ENCODE measurements at regions not wholly inside any gene's neighbourhood (a gene's known extent, or its start where the extent isn't known, plus 50 kb on each side); places are given as distances from the start of the nearest gene placed in this dataset.

- peak; percentile 74 for DNase-seq
These were observed 175.1 kb upstream of the JAG1 start for GRCh38 chr20:10848810-10849370.

GRCh38 chr20:10853176-10853575, 179.4 kb upstream of the JAG1 start:
- peak; percentile 42 for DNase-seq
- in situ Hi-C loops (cut with HindIII; ENCODE audit: low pct_ligation_motif_present, low pct_unique_long_range_greater_than_20kb, low sequenced_read_pairs) = no loop called here

More at GRCh38 chr20:10848810-10849370, 175.1 kb upstream of the JAG1 start:
- in situ Hi-C loops (cut with HindIII; ENCODE audit: low pct_ligation_motif_present, low pct_unique_long_range_greater_than_20kb, low sequenced_read_pairs) = no loop called here

DNA sequence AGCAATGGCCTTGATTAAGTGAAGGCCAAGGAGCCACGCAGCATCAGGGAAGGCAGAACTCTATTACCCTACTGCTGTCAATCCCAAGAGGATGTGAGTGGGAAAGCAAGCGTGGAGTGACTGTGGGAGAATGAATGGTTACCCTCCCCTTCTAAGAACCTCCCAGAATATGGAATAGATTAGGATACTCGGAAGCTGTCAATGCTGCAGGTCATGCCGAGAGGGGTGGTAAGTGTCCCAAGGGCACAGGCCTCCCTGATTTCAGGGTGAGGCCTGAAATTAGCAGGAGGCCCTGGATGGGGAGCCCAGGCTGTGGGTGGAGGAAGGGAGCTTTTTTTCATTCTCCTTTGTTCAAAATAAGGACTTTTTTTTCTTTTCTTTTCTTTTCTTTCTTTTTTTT, 179.9 kb upstream of the JAG1 start:
- in situ Hi-C loops (cut with HindIII; ENCODE audit: low pct_ligation_motif_present, low pct_unique_long_range_greater_than_20kb, low sequenced_read_pairs) = no loop called here
- DNase-seq = no peak

GRCh38 chr20:10854976-10855375, 181.2 kb upstream of the JAG1 start:
- in situ Hi-C loops (cut with HindIII; ENCODE audit: low pct_ligation_motif_present, low pct_unique_long_range_greater_than_20kb, low sequenced_read_pairs) = no loop called here
- DNase-seq = no peak

DNA sequence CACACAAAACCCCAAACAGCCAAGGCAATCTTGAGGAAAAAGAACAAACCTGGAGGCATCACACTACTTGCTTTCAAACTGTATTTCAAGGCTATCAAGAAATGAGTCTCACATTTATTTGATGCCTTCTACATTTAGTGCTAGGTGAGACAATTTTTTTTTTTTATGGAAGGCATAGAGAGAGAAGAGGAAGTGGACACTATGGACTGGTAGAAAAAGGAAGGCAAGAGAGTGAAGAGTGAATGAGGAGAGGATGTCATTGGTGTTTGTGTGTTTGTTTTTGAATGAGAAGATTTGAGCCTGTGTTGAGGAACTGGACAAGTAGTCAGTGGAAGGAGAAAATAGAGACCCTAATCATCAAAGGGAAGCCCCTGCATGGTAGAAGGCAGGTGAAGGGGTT, 182.0 kb upstream of the JAG1 start:
- in situ Hi-C loops (cut with HindIII; ENCODE audit: low pct_ligation_motif_present, low pct_unique_long_range_greater_than_20kb, low sequenced_read_pairs) = no loop called here
- no peak for DNase-seq

- in situ Hi-C loops (cut with HindIII; ENCODE audit: low pct_ligation_motif_present, low pct_unique_long_range_greater_than_20kb, low sequenced_read_pairs) = no loop called here
- no peak for DNase-seq
These were observed 182.6 kb upstream of the JAG1 start for GRCh38 chr20:10856237-10857015.

DNA sequence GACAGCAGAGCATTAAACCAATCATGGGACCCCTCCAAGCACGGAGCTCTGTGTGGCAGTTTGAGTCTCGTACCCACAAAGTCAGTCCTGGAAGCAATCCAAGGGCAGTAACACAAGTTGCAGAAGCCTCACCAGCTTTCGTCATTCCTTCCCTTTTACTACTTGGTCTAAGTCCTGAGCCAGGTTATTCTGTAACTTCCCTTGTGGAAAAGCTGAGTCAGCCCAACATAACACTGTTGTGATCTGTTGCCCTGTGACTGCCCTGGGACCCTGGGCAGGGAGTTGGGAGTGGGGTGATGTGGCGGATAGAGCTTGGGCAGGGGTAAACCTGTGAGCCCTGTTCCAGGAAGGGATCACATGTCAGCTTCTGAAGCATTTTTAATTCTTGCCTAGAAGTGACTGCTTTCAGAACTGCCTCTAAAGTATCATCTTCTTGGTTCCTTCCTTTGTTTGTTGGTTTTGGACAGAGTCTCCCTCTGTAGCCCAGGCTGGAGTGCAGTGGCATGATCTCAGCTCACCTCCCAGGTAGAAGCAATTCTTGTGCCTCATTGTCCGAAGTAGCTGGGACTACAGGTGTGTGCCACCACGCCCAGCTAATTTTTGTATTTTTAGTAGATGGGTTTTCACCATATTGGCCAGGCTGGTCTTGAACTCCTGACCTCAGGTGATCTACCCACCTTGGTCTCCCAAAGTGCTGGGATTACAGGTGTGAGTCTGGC, 183.7 kb upstream of the JAG1 start:
- DNase-seq = peak; percentile 90
- in situ Hi-C loops (cut with HindIII; ENCODE audit: low pct_ligation_motif_present, low pct_unique_long_range_greater_than_20kb, low sequenced_read_pairs) = no loop called here

- DNase-seq = peak; percentile 66
- in situ Hi-C loops (cut with HindIII; ENCODE audit: low pct_ligation_motif_present, low pct_unique_long_range_greater_than_20kb, low sequenced_read_pairs) = no loop called here
These were observed 187.3 kb upstream of the JAG1 start for GRCh38 chr20:10861090-10861489.

DNA sequence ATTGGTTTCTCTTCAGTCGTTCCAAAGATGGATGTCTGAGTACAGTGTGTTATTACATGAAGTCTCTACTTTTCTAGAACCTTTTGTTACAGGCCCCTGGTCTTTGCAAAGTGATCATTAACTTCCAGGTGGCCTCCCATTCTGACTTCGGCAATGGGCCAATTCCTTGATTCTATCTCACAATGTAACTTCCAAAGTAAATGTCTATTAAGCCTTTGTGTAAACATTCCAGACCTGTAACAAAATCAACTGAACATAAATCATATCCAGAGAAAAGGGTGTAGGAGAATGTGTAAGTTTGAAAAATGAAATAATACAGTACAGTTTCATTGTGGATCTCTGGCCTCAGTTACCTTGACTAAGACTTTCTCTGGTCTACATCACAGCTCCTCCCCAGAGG, 187.8 kb upstream of the JAG1 start:
- in situ Hi-C loops (cut with HindIII; ENCODE audit: low pct_ligation_motif_present, low pct_unique_long_range_greater_than_20kb, low sequenced_read_pairs) = no loop called here
- DNase-seq = no peak

GRCh38 chr20:10863337-10864060, 189.7 kb upstream of the JAG1 start:
- in situ Hi-C loops (cut with HindIII; ENCODE audit: low pct_ligation_motif_present, low pct_unique_long_range_greater_than_20kb, low sequenced_read_pairs) = no loop called here
- peak; percentile 83 for DNase-seq

DNA sequence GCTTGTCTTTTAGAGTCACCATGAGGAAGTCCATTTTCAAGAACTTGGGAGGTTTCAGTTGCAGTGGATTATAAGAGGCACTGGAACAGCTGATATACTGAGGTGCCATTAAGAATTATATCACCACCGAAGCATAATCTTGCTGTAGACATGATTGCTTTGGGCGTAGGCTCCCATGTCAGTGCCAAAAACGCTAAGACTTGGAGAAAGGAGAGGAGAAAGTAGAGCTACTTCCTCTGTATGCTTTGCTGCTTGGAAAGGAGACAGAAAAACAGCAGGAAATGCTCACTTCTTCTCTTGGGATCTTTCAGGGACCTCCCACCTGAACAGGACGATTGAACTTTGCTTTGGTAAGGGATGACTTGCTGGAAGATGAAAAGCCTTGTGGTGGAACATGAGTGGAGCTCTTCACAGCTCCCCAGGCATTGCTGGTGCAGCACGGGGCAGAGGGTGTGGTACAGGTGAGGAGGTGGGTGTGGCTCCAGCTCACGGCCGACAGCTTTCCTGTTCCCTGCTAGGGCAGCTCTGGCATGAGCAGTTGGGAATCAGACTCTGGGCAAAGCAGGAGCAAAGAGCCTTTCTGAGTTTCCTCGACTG, 190.4 kb upstream of the JAG1 start:
- in situ Hi-C loops (cut with HindIII; ENCODE audit: low pct_ligation_motif_present, low pct_unique_long_range_greater_than_20kb, low sequenced_read_pairs) = no loop called here
- peak; percentile 30 for DNase-seq

DNA sequence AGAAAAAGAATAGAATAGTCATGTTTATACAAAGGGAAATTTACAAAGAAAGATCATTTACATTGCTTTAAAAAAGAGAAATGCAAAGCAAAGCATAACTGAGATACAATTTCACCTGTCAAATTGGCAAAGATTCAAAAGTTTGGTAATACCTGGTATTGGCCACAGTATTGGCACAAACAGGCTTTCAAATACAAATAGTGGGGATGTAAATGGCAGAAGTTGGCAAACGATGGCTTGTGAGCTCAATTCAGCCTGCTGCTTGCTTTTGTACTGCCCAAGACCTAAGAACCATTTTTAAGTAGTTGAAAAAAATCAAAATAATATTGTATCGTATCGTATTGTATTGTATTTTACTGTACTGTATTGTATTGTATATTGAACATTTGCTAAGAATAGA, 194.5 kb upstream of the JAG1 start:
- in situ Hi-C loops (cut with HindIII; ENCODE audit: low pct_ligation_motif_present, low pct_unique_long_range_greater_than_20kb, low sequenced_read_pairs) = no loop called here
- DNase-seq = no peak

- DNase-seq = no peak
- in situ Hi-C loops (cut with HindIII; ENCODE audit: low pct_ligation_motif_present, low pct_unique_long_range_greater_than_20kb, low sequenced_read_pairs) = no loop called here
These were observed 199.2 kb upstream of the JAG1 start for GRCh38 chr20:10873026-10873425.

- in situ Hi-C loops (cut with HindIII; ENCODE audit: low pct_ligation_motif_present, low pct_unique_long_range_greater_than_20kb, low sequenced_read_pairs) = no loop called here
These were observed 201.9 kb upstream of the JAG1 start for GRCh38 chr20:10875653-10876052.

GRCh38 chr20:10876558-10876957, 202.8 kb upstream of the JAG1 start:
- DNase-seq = no peak
- in situ Hi-C loops (cut with HindIII; ENCODE audit: low pct_ligation_motif_present, low pct_unique_long_range_greater_than_20kb, low sequenced_read_pairs) = no loop called here

More at GRCh38 chr20:10875653-10876052, 201.9 kb upstream of the JAG1 start:
- no peak for DNase-seq

DNA sequence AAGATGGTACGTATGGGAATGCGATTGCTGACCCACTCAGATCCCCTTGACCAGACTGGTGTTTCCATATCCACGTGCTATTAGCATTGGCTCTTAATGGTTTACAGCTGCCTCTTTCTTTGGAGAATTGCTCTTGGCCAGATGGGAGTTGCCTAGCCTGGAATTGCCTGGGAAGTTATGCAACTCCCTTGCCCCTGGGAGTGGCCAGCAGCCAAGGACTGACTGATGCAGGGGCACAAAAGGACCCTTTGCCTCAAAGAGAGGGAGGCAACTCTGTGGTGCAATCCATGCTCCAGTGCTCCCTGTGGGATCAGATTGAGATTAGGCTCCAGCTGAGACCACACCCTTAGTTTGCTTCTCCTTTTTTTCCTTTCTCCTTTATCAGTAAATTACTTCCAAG, 203.5 kb upstream of the JAG1 start:
- DNase-seq = no peak
- in situ Hi-C loops (cut with HindIII; ENCODE audit: low pct_ligation_motif_present, low pct_unique_long_range_greater_than_20kb, low sequenced_read_pairs) = no loop called here

- in situ Hi-C loops (cut with HindIII; ENCODE audit: low pct_ligation_motif_present, low pct_unique_long_range_greater_than_20kb, low sequenced_read_pairs) = no loop called here
- no peak for DNase-seq
These were observed 209.4 kb upstream of the JAG1 start for GRCh38 chr20:10883166-10883565.

DNA sequence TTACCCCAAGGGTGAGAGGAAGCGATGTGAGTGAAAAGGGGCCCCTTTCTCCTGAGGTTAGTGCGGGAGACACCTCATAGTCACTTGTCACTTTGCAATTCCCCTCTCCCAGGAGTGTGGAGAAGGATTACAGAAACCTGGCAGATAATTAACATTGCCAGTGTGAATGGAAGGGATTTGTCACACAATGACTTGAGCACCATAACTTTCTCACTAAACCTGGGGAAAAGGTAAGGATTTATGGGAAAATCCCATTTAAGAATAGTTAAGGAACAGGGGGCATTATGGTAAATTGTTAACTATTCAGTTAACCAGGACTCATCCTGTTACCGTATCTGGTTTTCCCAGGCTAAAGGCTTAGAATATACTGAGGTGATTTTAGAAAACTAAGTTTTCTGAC, 219.5 kb upstream of the JAG1 start:
- in situ Hi-C loops (cut with HindIII; ENCODE audit: low pct_ligation_motif_present, low pct_unique_long_range_greater_than_20kb, low sequenced_read_pairs) = no loop called here

GRCh38 chr20:10897336-10897735, 223.5 kb upstream of the JAG1 start:
- no peak for DNase-seq
- in situ Hi-C loops (cut with HindIII; ENCODE audit: low pct_ligation_motif_present, low pct_unique_long_range_greater_than_20kb, low sequenced_read_pairs) = no loop called here

More for the DNA sequence above, 219.5 kb upstream of the JAG1 start:
- DNase-seq = no peak

Data from ACHN (cell line).